Pancreas (tissue), 10 donors: ENCODE measurements at regions not wholly inside any gene's neighbourhood (a gene's known extent, or its start where the extent isn't known, plus 50 kb on each side); places are given as distances from the start of the nearest gene placed in this dataset.

ENCODE experiments used
- ATAC-seq, 4 donors: fragments of 200-7000 bp; cut with Tn5 transposase; one replicate each; pipeline versions ENCODE4 v1.8.0 to v1.9.1; 2020; ENCODE audit warnings: mild to moderate bottlenecking in 4 of 4, moderate library complexity in 4 of 4
- DNase-seq, 6 donors: peaks; one replicate each; pipeline ENCODE4 v3.0.0-alpha.2; 2020
- FAIRE-seq: peaks from 2 replicates; lab custom pipeline; 2012; peaks lifted over from hg19 to GRCh38; lab: Jason Lieb, UNC
- H3K27ac ChIP-seq, 4 donors: fragments of 200-600 bp; sonication (generic); 1 replicate in 3 of 4; 2 replicates in 1 of 4; pipeline versions ENCODE4 v1.5.0 to v1.8.0; 2020
- H3K27me3 ChIP-seq, 4 donors: fragments of 200-600 bp; one replicate each; pipeline ENCODE4 v1.8.0; 2021
- H3K36me3 ChIP-seq, 3 donors: fragments of 200-600 bp; sonication (generic) in 1 of 3; one replicate each; pipeline versions ENCODE4 v1.5.0 to v1.8.0; 2020 to 2021
- H3K4me1 ChIP-seq, 3 donors: fragments of 200-600 bp; one replicate each; pipeline ENCODE4 v1.8.0; 2021
- H3K4me3 ChIP-seq, 4 donors: fragments of 200-600 bp; sonication (generic) in 2 of 4; one replicate each; pipeline versions ENCODE4 v1.5.0 to v1.8.0; 2020 to 2021
- H3K9me3 ChIP-seq, 4 donors: fragments of 200-600 bp; one replicate each; pipeline ENCODE4 v1.8.0; 2021
- CTCF ChIP-seq, 4 donors: fragments of 200-600 bp; sonication (generic) in 3 of 4; IDR thresholded peaks; one replicate each; pipeline versions ENCODE4 v1.5.0 to v1.8.0; 2021; ENCODE audit warnings: antibody characterized with exemption in 4 of 4
- WGBS, 2 donors: extraction: QIAGEN DNeasy Blood & Tissue Kit; methylation state at CpG; one replicate each; pipeline ENCODE4 v1.1.7; 2013; 5-methylcytosine and 5-hydroxymethylcytosine counted together
- intact Hi-C, 3 donors: fragments of 100-400 bp; cut with DNase I; formaldehyde crosslinking; loops; one replicate each; pipeline versions ENCODE4 v1.11.1 to v1.14.2; 2022
- donor health status: healthy with polysubstance abuse.
- donor health status: DM: no; HTN: no; CAD: no; lungs with moderate emphysema.
- donor health status: DM: no; HTN: no; CAD: no.
- donor health status: control.
- donor health status: control.
- donor health status: Bipolar disorder and iron deficiency.
- donor health status: DM: yes; HTN: yes; CAD: no.
- donor health status: DM: no; HTN: no; CAD: no.
- donor health status: DM: no; HTN: no; CAD: no.
- donor health status: DM: yes; HTN: yes; CAD: no.

GRCh38 chr14:100388103-100389054 lies 65.2 kb downstream of the SLC25A47 start:
- no peak for ATAC-seq

GRCh38 chr14:100389497-100390104 lies 66.5 kb downstream of the SLC25A47 start:
- FAIRE-seq (no peak), DNase-seq (peak in 5 of 6 donors; percentile 75 to 79 (median 76)), ATAC-seq (peak; percentile 84 to 92 (median 88))
- intact Hi-C loops: loop anchor here in 1 of 3 donors (10.0 kb wide), 1 partner anchor 265 kb away; no protein-coding TSS in a partner anchor
- H3K36me3 ChIP-seq: no peaks in the 10 kb centered on the region
- no peak for TF ChIP-seq CTCF (IDR thresholded peaks at IDR 0.05)
- H3K9me3 ChIP-seq: no peaks in the 10 kb centered on the region
- H3K4me3 ChIP-seq: no peak overlapping the region
- no peaks in the 10 kb centered on the region for H3K27me3 ChIP-seq
- H3K4me1 ChIP-seq: peaks cover 8 to 15% (median 14%) of the 10 kb centered on the region in 3 donors
- peak overlapping the region in 2 of 4 donors; percentile 65 to 78 for H3K27ac ChIP-seq
- 30 to 38% methylated on average over 12 of the region's 12 CpGs for WGBS, 2 donors

More at GRCh38 chr14:100388103-100389054, 65.2 kb downstream of the SLC25A47 start:
- intact Hi-C loops: loop anchor here in 1 of 3 donors (10.0 kb wide), 1 partner anchor 266 kb away; no protein-coding TSS in a partner anchor
- H3K4me1 ChIP-seq: peaks cover 8 to 15% (median 14%) of the 10 kb centered on the region in 3 donors
- no peak for TF ChIP-seq CTCF (IDR thresholded peaks at IDR 0.05)
- no peaks in the 10 kb centered on the region for H3K36me3 ChIP-seq
- DNase-seq (no peak), FAIRE-seq (no peak)
- no peaks in the 10 kb centered on the region for H3K9me3 ChIP-seq
- no peaks in the 10 kb centered on the region for H3K27me3 ChIP-seq
- no peak overlapping the region for H3K27ac ChIP-seq
- H3K4me3 ChIP-seq: no peak overlapping the region
- 77 to 82% methylated on average over 18 of the region's 18 CpGs for WGBS, 2 donors

- no peak overlapping the region for H3K27ac ChIP-seq
- no peak for FAIRE-seq
- no peak for ATAC-seq
Measured at GRCh38 chr14:100391173-100391572, 68.0 kb downstream of the SLC25A47 start.

GRCh38 chr14:100391724-100392123 lies 68.6 kb downstream of the SLC25A47 start:
- no peak overlapping the region for H3K4me3 ChIP-seq
- 90 to 91% methylated on average over 2 of the region's 2 CpGs for WGBS, 2 donors
- peaks cover 8 to 15% (median 14%) of the 10 kb centered on the region in 3 donors for H3K4me1 ChIP-seq

More at GRCh38 chr14:100391173-100391572, 68.0 kb downstream of the SLC25A47 start:
- Histone ChIP-seq H3K36me3 (no peaks in the 10 kb centered on the region), H3K4me3 (no peak overlapping the region), H3K4me1 (peaks cover 8 to 15% (median 14%) of the 10 kb centered on the region in 3 donors), H3K9me3 (no peaks in the 10 kb centered on the region), H3K27me3 (no peaks in the 10 kb centered on the region)
- no peak for DNase-seq
- no peak for TF ChIP-seq CTCF (IDR thresholded peaks at IDR 0.05)
- intact Hi-C loops: no loop called here
- 70 to 78% methylated on average over 15 of the region's 15 CpGs for WGBS, 2 donors

More at GRCh38 chr14:100391724-100392123, 68.6 kb downstream of the SLC25A47 start:
- DNase-seq (no peak), ATAC-seq (no peak), FAIRE-seq (no peak)
- intact Hi-C loops: no loop called here
- Histone ChIP-seq H3K9me3 (no peaks in the 10 kb centered on the region), H3K36me3 (no peaks in the 10 kb centered on the region), H3K27ac (no peak overlapping the region), H3K27me3 (no peaks in the 10 kb centered on the region)
- no peak for TF ChIP-seq CTCF (IDR thresholded peaks at IDR 0.05)
